PC-3 (cell line): ENCODE measurements at regions not wholly inside any gene's neighbourhood (a gene's known extent, or its start where the extent isn't known, plus 50 kb on each side); places are given as distances from the start of the nearest gene placed in this dataset.

Experiments used
- EZH2phosphoT487 ChIP-seq: fragments of 300-600 bp; sonication (generic); IDR thresholded peaks from 2 replicates; pipeline ENCODE4 v1.6.1; 2018; ENCODE audit warnings: mild to moderate bottlenecking, antibody characterized with exemption, low read length, borderline replicate concordance
- TF ChIP-seq, protein P1 (sequence below): fragments of 300-600 bp; sonication (generic); conservative IDR thresholded peaks from 2 replicates; pipeline ENCODE4 v1.5.1; 2017; ENCODE audit warnings: antibody characterized with exemption, low read depth, mild to moderate bottlenecking, low read length

GRCh38 chr7:37518266-37518665 lies 69.6 kb upstream of the ELMO1 start:
- TF ChIP-seq, protein P1, sequence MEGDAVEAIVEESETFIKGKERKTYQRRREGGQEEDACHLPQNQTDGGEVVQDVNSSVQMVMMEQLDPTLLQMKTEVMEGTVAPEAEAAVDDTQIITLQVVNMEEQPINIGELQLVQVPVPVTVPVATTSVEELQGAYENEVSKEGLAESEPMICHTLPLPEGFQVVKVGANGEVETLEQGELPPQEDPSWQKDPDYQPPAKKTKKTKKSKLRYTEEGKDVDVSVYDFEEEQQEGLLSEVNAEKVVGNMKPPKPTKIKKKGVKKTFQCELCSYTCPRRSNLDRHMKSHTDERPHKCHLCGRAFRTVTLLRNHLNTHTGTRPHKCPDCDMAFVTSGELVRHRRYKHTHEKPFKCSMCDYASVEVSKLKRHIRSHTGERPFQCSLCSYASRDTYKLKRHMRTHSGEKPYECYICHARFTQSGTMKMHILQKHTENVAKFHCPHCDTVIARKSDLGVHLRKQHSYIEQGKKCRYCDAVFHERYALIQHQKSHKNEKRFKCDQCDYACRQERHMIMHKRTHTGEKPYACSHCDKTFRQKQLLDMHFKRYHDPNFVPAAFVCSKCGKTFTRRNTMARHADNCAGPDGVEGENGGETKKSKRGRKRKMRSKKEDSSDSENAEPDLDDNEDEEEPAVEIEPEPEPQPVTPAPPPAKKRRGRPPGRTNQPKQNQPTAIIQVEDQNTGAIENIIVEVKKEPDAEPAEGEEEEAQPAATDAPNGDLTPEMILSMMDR, result no peak
- no peak for TF ChIP-seq EZH2phosphoT487
